Smooth muscle cell (in vitro differentiated cells): ENCODE measurements at regions not wholly inside any gene's neighbourhood (a gene's known extent, or its start where the extent isn't known, plus 50 kb on each side); places are given as distances from the start of the nearest gene placed in this dataset.

Source experiments
- DNase-seq: peaks from one replicate; lab custom pipeline; 2025; ENCODE audit not compliant: unreplicated experiment; lab: John Stamatoyannopoulos, UW
- H2AFZ ChIP-seq: fragments of 200-600 bp; sonication (generic); 2 replicates; pipeline ENCODE4 v1.6.0; 2016; ENCODE audit warnings: antibody characterized with exemption, low read depth, mild to moderate bottlenecking
- H3F3A ChIP-seq: fragments of 200-600 bp; sonication (generic); 2 replicates; pipeline ENCODE4 v1.6.0; 2017; ENCODE audit warnings: antibody characterized with exemption, low read depth
- H3K27ac ChIP-seq: fragments of 200-600 bp; sonication (generic); 2 replicates; pipeline ENCODE4 v1.5.1; 2016; ENCODE audit warnings: low read depth, mild to moderate bottlenecking
- H3K27me3 ChIP-seq: fragments of 200-600 bp; sonication (generic); 2 replicates; pipeline ENCODE4 v1.6.1; 2016; ENCODE audit warnings: low read depth, mild to moderate bottlenecking
- H3K36me3 ChIP-seq: fragments of 200-600 bp; sonication (generic); 2 replicates; pipeline ENCODE4 v1.5.1; 2016; ENCODE audit warnings: low read depth
- H3K4me1 ChIP-seq: fragments of 200-600 bp; sonication (generic); 2 replicates; pipeline ENCODE4 v1.5.1; 2016; ENCODE audit warnings: low read depth
- H3K4me2 ChIP-seq: fragments of 200-600 bp; sonication (generic); 2 replicates; pipeline ENCODE4 v1.6.0; 2016; ENCODE audit warnings: mild to moderate bottlenecking
- H3K4me3 ChIP-seq: fragments of 200-600 bp; sonication (generic); 2 replicates; pipeline ENCODE4 v1.5.1; 2016; ENCODE audit warnings: mild to moderate bottlenecking
- H3K79me2 ChIP-seq: fragments of 200-600 bp; sonication (generic); 2 replicates; pipeline ENCODE4 v1.6.0; 2016; ENCODE audit warnings: low read depth, mild to moderate bottlenecking
- H3K9ac ChIP-seq: fragments of 200-600 bp; sonication (generic); 2 replicates; pipeline ENCODE4 v1.6.0; 2016; ENCODE audit warnings: low read depth
- H3K9me3 ChIP-seq: fragments of 200-600 bp; sonication (generic); replicated peaks from 2 replicates; pipeline ENCODE4 v1.5.1; 2016; ENCODE audit warnings: low read depth
- H4K20me1 ChIP-seq: fragments of 200-600 bp; sonication (generic); 2 replicates; pipeline ENCODE4 v1.6.0; 2016; ENCODE audit warnings: low read depth
- WGBS: methylation state at CpG from one replicate; pipeline ENCODE4 v1.1.7; 2016; ENCODE audit warnings: low lambda C conversion rate; 5-methylcytosine and 5-hydroxymethylcytosine counted together
- TF ChIP-seq, protein P1 (sequence below): fragments of 200-600 bp; sonication (generic); IDR thresholded peaks from 2 replicates; pipeline ENCODE4 v1.5.1; 2017; ENCODE audit warnings: borderline replicate concordance, mild to moderate bottlenecking, antibody characterized with exemption; ENCODE audit not compliant: insufficient read depth, poor library complexity, severe bottlenecking

DNA sequence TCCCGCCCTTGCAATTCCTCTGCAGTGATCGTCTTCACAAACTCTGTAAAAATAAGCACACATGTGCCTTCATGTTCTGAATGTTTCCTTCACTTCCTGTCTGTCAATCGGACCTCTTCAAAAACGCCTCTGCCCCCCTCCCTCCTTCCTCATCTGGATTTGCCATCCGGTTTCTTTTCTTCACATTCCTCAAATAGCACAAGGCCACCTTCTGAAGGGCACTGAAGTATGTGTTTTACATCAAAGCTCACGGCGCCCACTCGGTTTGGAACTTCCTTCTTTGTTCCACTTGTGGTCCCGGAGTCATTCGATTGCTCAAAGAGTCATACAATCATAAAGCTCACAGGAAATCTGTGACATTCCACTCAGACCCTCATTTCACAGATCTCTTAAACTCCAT, 758.1 kb upstream of the SALL3 start:
- H4K20me1 ChIP-seq, result no peaks in the 10 kb centered on the region
- TF ChIP-seq, protein P1, sequence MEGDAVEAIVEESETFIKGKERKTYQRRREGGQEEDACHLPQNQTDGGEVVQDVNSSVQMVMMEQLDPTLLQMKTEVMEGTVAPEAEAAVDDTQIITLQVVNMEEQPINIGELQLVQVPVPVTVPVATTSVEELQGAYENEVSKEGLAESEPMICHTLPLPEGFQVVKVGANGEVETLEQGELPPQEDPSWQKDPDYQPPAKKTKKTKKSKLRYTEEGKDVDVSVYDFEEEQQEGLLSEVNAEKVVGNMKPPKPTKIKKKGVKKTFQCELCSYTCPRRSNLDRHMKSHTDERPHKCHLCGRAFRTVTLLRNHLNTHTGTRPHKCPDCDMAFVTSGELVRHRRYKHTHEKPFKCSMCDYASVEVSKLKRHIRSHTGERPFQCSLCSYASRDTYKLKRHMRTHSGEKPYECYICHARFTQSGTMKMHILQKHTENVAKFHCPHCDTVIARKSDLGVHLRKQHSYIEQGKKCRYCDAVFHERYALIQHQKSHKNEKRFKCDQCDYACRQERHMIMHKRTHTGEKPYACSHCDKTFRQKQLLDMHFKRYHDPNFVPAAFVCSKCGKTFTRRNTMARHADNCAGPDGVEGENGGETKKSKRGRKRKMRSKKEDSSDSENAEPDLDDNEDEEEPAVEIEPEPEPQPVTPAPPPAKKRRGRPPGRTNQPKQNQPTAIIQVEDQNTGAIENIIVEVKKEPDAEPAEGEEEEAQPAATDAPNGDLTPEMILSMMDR, result no peak
- no peak overlapping the region for H3K4me2 ChIP-seq
- H3K27ac ChIP-seq, result no peak overlapping the region
- H3K4me1 ChIP-seq, result no peaks in the 10 kb centered on the region
- no peak for DNase-seq
- H3K9me3 ChIP-seq, result no peaks in the 10 kb centered on the region
- H3K27me3 ChIP-seq, result no peaks in the 10 kb centered on the region
- 70% methylated on average over 10 of the region's 10 CpGs for WGBS
- no peak overlapping the region for H3K9ac ChIP-seq
- H3K4me3 ChIP-seq, result no peak overlapping the region
- H3K36me3 ChIP-seq, result no peaks in the 10 kb centered on the region
- no peaks in the 10 kb centered on the region for H3F3A ChIP-seq
- H2AFZ ChIP-seq, result no peak overlapping the region
- no peaks in the 10 kb centered on the region for H3K79me2 ChIP-seq

- H3K27me3 ChIP-seq, result peaks cover 7% of the 10 kb centered on the region
- H2AFZ ChIP-seq, result no peak overlapping the region
- H3K4me2 ChIP-seq, result no peak overlapping the region
- H4K20me1 ChIP-seq, result no peaks in the 10 kb centered on the region
- no peak overlapping the region for H3K27ac ChIP-seq
- TF ChIP-seq, protein P1, result no peak
- 52% methylated on average over 16 of the region's 19 CpGs for WGBS
- H3K9me3 ChIP-seq, result no peaks in the 10 kb centered on the region
- no peaks in the 10 kb centered on the region for H3K79me2 ChIP-seq
- H3F3A ChIP-seq, result no peaks in the 10 kb centered on the region
- no peaks in the 10 kb centered on the region for H3K4me1 ChIP-seq
- H3K4me3 ChIP-seq, result no peak overlapping the region
- no peaks in the 10 kb centered on the region for H3K36me3 ChIP-seq
- no peak overlapping the region for H3K9ac ChIP-seq
- no peak for DNase-seq
Observed at GRCh38 chr18:78228974-78229373, 750.6 kb upstream of the SALL3 start.

- no peak overlapping the region for H3K27ac ChIP-seq
- peaks cover 7% of the 10 kb centered on the region for H3K27me3 ChIP-seq
- H2AFZ ChIP-seq, result no peak overlapping the region
- H3F3A ChIP-seq, result no peaks in the 10 kb centered on the region
- TF ChIP-seq, protein P1, result no peak
- WGBS, result 88% methylated on average over 4 of the region's 4 CpGs
- H3K4me3 ChIP-seq, result no peak overlapping the region
- no peaks in the 10 kb centered on the region for H3K9me3 ChIP-seq
- H3K36me3 ChIP-seq, result no peaks in the 10 kb centered on the region
- no peak overlapping the region for H3K4me2 ChIP-seq
- no peaks in the 10 kb centered on the region for H3K79me2 ChIP-seq
- H3K9ac ChIP-seq, result no peak overlapping the region
- DNase-seq, result no peak
- H4K20me1 ChIP-seq, result no peaks in the 10 kb centered on the region
- no peaks in the 10 kb centered on the region for H3K4me1 ChIP-seq
Observed at GRCh38 chr18:78230911-78231310, 748.7 kb upstream of the SALL3 start.

- H3K4me3 ChIP-seq, result no peak overlapping the region
- TF ChIP-seq, protein P1, result no peak
- no peak overlapping the region for H3K27ac ChIP-seq
- H4K20me1 ChIP-seq, result no peaks in the 10 kb centered on the region
- H3K4me2 ChIP-seq, result no peak overlapping the region
- H2AFZ ChIP-seq, result no peak overlapping the region
- no peaks in the 10 kb centered on the region for H3K36me3 ChIP-seq
- H3K79me2 ChIP-seq, result no peaks in the 10 kb centered on the region
- DNase-seq, result no peak
- H3K27me3 ChIP-seq, result peaks cover 7% of the 10 kb centered on the region
- no peaks in the 10 kb centered on the region for H3K4me1 ChIP-seq
- WGBS, result 76% methylated on average over 11 of the region's 11 CpGs
- H3K9me3 ChIP-seq, result no peaks in the 10 kb centered on the region
- no peaks in the 10 kb centered on the region for H3F3A ChIP-seq
- no peak overlapping the region for H3K9ac ChIP-seq
Observed at GRCh38 chr18:78232196-78232595, 747.4 kb upstream of the SALL3 start.
